Peyer's patch (tissue), 4 donors: ENCODE measurements at regions not wholly inside any gene's neighbourhood (a gene's known extent, or its start where the extent isn't known, plus 50 kb on each side); places are given as distances from the start of the nearest gene placed in this dataset.

ENCODE experiments used
- DNase-seq, 3 donors: peaks; one replicate each; pipeline ENCODE4 v3.0.0-alpha.2; 2017 to 2019
- H3K27ac ChIP-seq, 4 donors: fragments of 200-600 bp; sonication (generic); one replicate each; pipeline ENCODE4 v1.5.1; 2016 to 2019
- H3K27me3 ChIP-seq, 2 donors: fragments of 200-600 bp; sonication (generic); one replicate each; pipeline ENCODE4 v1.5.1; 2019
- H3K36me3 ChIP-seq, 3 donors: fragments of 200-600 bp; sonication (generic); one replicate each; pipeline ENCODE4 v1.5.1; 2016 to 2019
- H3K4me1 ChIP-seq, 4 donors: fragments of 200-600 bp; sonication (generic); one replicate each; pipeline ENCODE4 v1.5.1; 2016 to 2019
- H3K4me3 ChIP-seq, 4 donors: fragments of 200-600 bp; sonication (generic); 1 replicate in 3 of 4; 2 replicates in 1 of 4; pipeline ENCODE4 v1.5.1; 2016 to 2019; ENCODE audit warnings: mild to moderate bottlenecking in 1 of 4
- H3K9me3 ChIP-seq, 4 donors: fragments of 200-600 bp; sonication (generic); one replicate each; pipeline ENCODE4 v1.5.1; 2016 to 2019; ENCODE audit warnings: mild to moderate bottlenecking in 1 of 4
- CTCF ChIP-seq, 6 experiments: fragments of 450-650 bp in 4 of 6; fragments of 200-600 bp in 2 of 6; sonication (generic) in 1 of 6; IDR thresholded peaks; one replicate each; pipeline ENCODE4 v1.5.1; 2017 to 2019; ENCODE audit warnings: antibody characterized with exemption in 6 of 6, mild to moderate bottlenecking in 3 of 6, moderate library complexity in 1 of 6
- POLR2A ChIP-seq, 2 donors: fragments of 450-650 bp; IDR thresholded peaks; one replicate each; pipeline ENCODE4 v1.5.1; 2017; ENCODE audit warnings: antibody characterized with exemption in 2 of 2, mild to moderate bottlenecking in 2 of 2, moderate library complexity in 2 of 2

DNA sequence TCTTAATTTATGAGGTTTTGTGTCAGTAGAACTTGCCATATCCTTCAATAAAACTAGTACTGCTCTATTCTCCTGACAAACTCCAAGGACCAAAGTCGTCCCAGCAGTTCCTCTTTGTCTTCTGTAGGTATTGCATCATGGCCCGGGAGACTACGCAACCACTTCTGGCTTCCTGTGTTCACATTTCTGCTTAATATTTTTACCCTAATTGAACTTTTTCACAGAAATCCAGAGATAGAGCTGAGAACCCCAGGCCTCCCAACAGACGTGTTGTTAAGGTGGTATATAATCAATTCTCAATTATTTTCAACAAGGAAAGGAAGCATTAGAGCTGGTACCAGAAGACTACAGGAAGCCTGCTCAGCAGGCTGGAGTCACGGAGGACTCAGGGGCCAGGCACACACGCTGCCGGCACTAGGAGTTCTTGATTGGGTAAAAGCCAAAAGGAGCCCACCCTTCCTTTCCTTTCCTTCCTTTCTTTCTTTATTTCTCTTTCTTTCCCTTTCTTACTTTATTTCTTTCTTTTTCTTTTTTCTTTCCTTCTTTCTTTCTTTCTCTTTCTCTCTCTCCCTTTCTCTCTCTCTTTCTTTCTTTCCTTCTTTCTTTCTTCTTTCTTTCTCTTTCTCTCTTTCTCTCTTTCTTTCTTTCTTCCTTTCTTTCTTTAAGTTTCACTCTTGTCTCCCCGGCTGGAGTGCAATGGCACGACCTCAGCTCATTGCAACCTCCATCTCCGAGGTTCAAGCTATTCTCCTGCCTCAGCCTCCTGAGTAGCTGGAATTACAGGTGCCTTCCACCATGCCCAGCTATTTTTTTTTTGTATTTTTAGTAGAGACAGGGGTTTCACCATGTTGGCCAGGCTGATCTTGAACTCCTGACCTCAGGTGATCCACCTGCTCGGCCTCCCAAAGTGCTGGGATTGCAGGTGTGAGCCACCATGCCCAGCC, 173.7 kb downstream of the ZBTB18 start:
- Histone ChIP-seq H3K9me3 (no peaks in the 10 kb centered on the region), H3K36me3 (no peaks in the 10 kb centered on the region), H3K4me1 (no peaks in the 10 kb centered on the region), H3K27ac (no peak overlapping the region), H3K4me3 (no peak overlapping the region), H3K27me3 (no peaks in the 10 kb centered on the region)
- peak in 1 of 3 donors; percentile 55 for DNase-seq
- TF ChIP-seq POLR2A (IDR thresholded peaks at IDR 0.05): no peak
- no peak for TF ChIP-seq CTCF (IDR thresholded peaks at IDR 0.05)

GRCh38 chr1:244226435-244226834, 175.4 kb downstream of the ZBTB18 start:
- H3K27ac ChIP-seq: no peak overlapping the region
- H3K9me3 ChIP-seq: no peaks in the 10 kb centered on the region
- no peak for DNase-seq
- H3K4me1 ChIP-seq: no peaks in the 10 kb centered on the region
- H3K4me3 ChIP-seq: no peak overlapping the region
- no peaks in the 10 kb centered on the region for H3K27me3 ChIP-seq
- H3K36me3 ChIP-seq: no peaks in the 10 kb centered on the region
- no peak for TF ChIP-seq POLR2A (IDR thresholded peaks at IDR 0.05)
- TF ChIP-seq CTCF (IDR thresholded peaks at IDR 0.05): no peak

DNA sequence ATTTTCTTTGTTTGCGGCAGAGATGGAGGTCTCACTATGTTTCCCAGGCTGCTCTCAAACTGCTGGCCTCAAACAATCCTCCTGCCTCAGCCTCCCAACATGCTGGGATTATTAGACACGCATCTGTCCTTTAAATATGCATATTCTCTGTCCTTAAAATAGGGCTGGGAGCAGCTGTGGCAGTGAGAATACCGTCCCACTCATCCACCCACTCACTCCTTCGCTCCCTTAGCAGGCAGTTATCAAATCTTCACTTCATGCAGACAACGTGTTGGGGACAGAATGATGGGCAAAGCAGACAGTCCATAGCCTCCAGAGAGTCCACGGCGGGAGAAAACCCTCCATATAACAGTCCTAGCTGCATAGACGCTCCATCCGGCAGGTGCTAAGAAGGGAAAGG, 179.4 kb downstream of the ZBTB18 start:
- H3K27me3 ChIP-seq: no peaks in the 10 kb centered on the region
- H3K4me1 ChIP-seq: no peaks in the 10 kb centered on the region
- no peaks in the 10 kb centered on the region for H3K36me3 ChIP-seq
- TF ChIP-seq CTCF (IDR thresholded peaks at IDR 0.05): no peak
- TF ChIP-seq POLR2A (IDR thresholded peaks at IDR 0.05): no peak
- H3K27ac ChIP-seq: no peak overlapping the region
- no peak for DNase-seq
- no peak overlapping the region for H3K4me3 ChIP-seq
- no peaks in the 10 kb centered on the region for H3K9me3 ChIP-seq

DNA sequence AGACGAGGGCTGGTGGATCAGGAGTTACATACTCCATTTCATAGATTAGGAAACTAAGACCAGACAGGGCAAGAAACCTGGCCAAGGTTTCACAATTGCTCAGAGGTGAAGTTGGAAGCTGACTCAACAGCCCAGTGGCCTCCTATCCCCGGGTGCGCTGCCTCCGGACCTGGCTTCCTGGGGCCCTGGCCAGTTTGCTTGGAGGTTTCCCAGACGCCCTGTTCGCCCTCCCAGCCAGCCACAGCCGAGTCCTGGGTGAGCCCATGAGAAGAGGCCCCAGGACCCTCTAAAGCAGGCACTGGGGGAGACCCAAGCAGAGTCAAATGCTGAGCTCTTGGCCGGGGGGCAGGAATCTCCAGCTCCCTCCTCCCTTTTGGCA, 180.1 kb downstream of the ZBTB18 start:
- TF ChIP-seq CTCF (IDR thresholded peaks at IDR 0.05) (no peak), POLR2A (IDR thresholded peaks at IDR 0.05) (no peak)
- Histone ChIP-seq H3K9me3 (no peaks in the 10 kb centered on the region), H3K4me3 (peak overlapping the region in 1 of 4 donors; percentile 27), H3K27me3 (no peaks in the 10 kb centered on the region), H3K4me1 (no peaks in the 10 kb centered on the region), H3K36me3 (no peaks in the 10 kb centered on the region), H3K27ac (no peak overlapping the region)
- DNase-seq: no peak

GRCh38 chr1:244231572-244232315, 180.7 kb downstream of the ZBTB18 start:
- H3K4me3 ChIP-seq: peak overlapping the region in 2 of 4 donors; percentile 27 to 32
- DNase-seq: no peak

More at GRCh38 chr1:244231572-244232315, 180.7 kb downstream of the ZBTB18 start:
- Histone ChIP-seq H3K36me3 (no peaks in the 10 kb centered on the region), H3K27ac (no peak overlapping the region), H3K4me1 (no peaks in the 10 kb centered on the region), H3K27me3 (no peaks in the 10 kb centered on the region), H3K9me3 (no peaks in the 10 kb centered on the region)
- TF ChIP-seq POLR2A (IDR thresholded peaks at IDR 0.05): no peak
- no peak for TF ChIP-seq CTCF (IDR thresholded peaks at IDR 0.05)
